Activated naive CD4-positive, alpha-beta T cell treated with anti-CD3 and anti-CD28 coated beads, Interleukin-2, amount 50 U/mL, for 24 hours (primary cell): ENCODE measurements at regions not wholly inside any gene's neighbourhood (a gene's known extent, or its start where the extent isn't known, plus 50 kb on each side); places are given as distances from the start of the nearest gene placed in this dataset.

Experiments used
- H3K27ac Mint-ChIP-seq: one replicate; pipeline ENCODE4 v1.8.0; 2021; ENCODE audit warnings: mild to moderate bottlenecking, mixed read lengths
- H3K27me3 Mint-ChIP-seq: one replicate; pipeline ENCODE4 v1.8.0; 2021; ENCODE audit warnings: mixed read lengths
- H3K36me3 Mint-ChIP-seq: one replicate; pipeline ENCODE4 v1.8.0; 2021; ENCODE audit warnings: mixed read lengths
- H3K4me1 Mint-ChIP-seq: one replicate; pipeline ENCODE4 v1.8.0; 2021; ENCODE audit warnings: mixed read lengths
- H3K4me3 Mint-ChIP-seq: one replicate; pipeline ENCODE4 v1.8.0; 2021; ENCODE audit warnings: mild to moderate bottlenecking, mixed read lengths
- H3K9me3 Mint-ChIP-seq: one replicate; pipeline ENCODE4 v1.8.0; 2021; ENCODE audit warnings: mixed read lengths

DNA sequence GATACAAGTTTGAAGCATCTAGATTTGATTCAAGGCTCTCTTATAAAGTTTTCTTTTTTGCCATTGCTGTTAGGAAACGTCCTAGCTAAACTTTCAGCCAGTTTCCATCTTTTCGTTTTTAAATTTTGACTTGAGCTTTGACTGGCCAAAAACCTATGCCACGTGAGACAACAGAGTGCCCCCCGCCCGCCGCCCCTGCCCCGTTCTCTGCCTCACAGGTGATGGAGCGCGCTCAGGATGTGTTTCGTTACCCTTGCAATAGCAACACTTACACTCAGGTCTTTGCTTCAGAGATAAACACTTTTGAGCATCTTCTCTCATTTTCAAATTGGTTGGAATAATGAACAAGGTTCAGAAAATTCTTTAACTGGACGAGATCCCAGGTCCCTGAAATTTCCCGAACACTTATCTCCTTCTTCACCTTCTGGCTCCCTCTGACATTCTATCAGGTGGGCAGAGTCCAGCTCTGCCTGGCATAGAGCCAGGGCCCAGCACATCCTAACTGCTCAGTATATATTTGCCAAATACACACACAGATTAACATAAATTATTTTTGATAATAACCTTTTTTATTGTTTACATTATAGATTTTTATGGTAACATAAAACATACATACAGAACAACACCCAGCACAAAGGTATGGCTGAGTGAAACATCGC, 301.1 kb downstream of the IRS2 start:
- H3K4me1 Mint-ChIP-seq, result no peaks in the 10 kb centered on the region
- no peaks in the 10 kb centered on the region for H3K36me3 Mint-ChIP-seq
- H3K9me3 Mint-ChIP-seq, result no peaks in the 10 kb centered on the region
- H3K27ac Mint-ChIP-seq, result no peak overlapping the region
- H3K4me3 Mint-ChIP-seq, result no peak overlapping the region
- peaks cover 3% of the 10 kb centered on the region for H3K27me3 Mint-ChIP-seq

DNA sequence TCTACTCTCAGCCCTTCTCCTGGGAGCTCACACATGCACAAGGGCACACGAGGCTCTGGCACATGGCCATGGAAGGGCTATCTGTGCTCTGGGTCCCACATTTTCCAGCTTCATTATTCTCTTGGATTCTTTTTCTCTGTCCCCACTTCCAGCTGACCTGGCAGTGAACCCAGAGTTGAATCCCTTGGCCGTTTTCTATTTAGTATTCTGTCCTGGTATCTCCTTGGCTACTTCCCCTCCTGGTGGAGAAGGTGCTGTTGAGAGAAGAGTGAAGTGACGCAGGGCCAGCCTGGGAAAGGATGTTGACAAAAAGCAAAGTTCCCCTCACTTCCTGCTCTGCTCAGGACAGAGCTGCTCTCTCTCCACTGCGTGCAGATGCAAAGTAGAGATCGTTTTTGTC, 303.1 kb downstream of the IRS2 start:
- Mint-ChIP-seq H3K4me1 (no peaks in the 10 kb centered on the region), H3K36me3 (no peaks in the 10 kb centered on the region), H3K27me3 (peaks cover 1% of the 10 kb centered on the region), H3K4me3 (no peak overlapping the region), H3K27ac (no peak overlapping the region), H3K9me3 (no peaks in the 10 kb centered on the region)

DNA sequence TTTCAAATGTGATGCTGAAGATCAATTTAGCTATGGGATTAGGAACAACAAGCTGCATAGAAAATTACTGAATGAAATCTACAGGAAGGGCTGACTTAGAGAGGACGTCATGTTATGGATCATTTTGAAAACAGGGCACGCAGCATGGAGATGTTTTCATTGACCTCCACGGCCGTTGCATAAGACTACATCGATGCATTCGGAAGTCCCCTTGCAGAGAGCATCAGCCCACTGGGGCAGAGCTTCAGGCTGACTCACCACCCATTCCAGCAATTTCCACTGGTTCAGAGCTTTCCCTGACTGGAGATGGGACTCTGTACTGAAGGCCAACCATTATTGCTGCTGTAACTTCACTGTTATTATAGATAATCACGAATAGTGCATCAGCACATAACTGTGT, 305.3 kb downstream of the IRS2 start:
- H3K9me3 Mint-ChIP-seq, result no peaks in the 10 kb centered on the region
- H3K27me3 Mint-ChIP-seq, result peaks cover 1% of the 10 kb centered on the region
- H3K4me1 Mint-ChIP-seq, result no peaks in the 10 kb centered on the region
- no peak overlapping the region for H3K27ac Mint-ChIP-seq
- H3K36me3 Mint-ChIP-seq, result no peaks in the 10 kb centered on the region
- H3K4me3 Mint-ChIP-seq, result no peak overlapping the region

DNA sequence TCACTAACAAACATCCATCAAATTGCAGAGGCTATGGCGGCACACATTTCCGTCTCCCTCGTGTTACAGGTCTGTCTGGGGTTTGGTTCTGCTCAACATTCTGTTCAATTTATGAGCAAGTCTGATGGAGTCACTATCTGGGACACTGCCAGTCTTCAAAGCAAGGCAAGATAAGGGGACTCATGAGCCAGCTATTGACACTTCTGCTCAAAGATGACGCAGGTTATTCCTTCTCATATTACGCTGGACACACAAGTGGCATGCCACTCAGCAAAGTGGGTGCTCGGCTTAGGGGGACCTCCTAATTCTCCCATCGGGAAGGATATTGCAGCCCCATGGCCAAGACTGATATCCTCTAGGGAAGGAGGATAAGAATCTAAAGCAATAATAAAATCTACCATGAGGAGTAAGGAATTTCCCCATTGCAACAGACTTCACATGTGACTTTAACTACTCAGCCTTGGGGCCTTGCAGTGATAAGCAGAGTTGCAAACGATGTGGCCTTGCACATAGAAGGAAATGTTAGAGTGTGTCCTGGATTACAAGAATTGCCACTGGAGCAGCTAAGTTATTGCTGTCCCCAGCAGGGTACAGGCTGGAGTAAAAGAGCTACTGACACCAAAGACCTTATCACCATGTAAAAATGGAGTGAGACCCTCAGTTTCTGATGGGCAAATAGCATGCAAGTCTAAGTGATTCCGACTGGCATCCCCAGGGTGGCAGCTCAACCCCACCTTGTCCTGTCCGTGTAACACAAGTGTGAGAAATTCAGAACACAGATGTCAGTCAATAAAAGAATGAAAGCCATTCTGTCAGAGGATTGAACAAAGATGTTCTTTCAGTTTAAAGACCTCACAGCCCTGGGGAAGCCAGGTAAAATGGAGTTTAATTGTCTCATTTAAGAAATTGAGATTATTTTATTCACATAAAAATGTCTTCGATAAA, 306.1 kb downstream of the IRS2 start:
- H3K4me3 Mint-ChIP-seq, result no peak overlapping the region
- no peaks in the 10 kb centered on the region for H3K9me3 Mint-ChIP-seq
- no peaks in the 10 kb centered on the region for H3K4me1 Mint-ChIP-seq
- peaks cover 1% of the 10 kb centered on the region for H3K27me3 Mint-ChIP-seq
- no peaks in the 10 kb centered on the region for H3K36me3 Mint-ChIP-seq
- H3K27ac Mint-ChIP-seq, result no peak overlapping the region

DNA sequence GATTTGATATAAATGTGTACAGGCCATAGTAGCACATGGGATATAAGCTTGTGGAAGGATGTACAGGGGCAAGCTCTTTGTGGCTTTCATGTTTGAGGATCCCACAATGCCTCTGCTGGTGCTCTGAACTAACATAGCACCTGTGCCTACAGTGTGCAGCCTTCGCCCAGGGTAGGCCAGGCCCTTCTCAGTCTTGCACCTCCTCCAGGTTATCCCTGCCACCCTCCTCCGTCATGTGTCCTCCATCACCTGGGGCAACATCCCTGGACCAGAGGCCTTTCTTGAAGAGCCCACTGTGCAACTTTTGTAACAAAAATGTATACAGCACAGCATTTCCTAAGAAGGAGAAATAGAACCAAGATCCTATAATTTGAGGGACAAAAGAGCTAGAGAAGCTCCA, 306.8 kb downstream of the IRS2 start:
- Mint-ChIP-seq H3K27me3 (peaks cover 1% of the 10 kb centered on the region), H3K36me3 (no peaks in the 10 kb centered on the region), H3K9me3 (no peaks in the 10 kb centered on the region), H3K4me1 (no peaks in the 10 kb centered on the region), H3K4me3 (no peak overlapping the region), H3K27ac (no peak overlapping the region)

DNA sequence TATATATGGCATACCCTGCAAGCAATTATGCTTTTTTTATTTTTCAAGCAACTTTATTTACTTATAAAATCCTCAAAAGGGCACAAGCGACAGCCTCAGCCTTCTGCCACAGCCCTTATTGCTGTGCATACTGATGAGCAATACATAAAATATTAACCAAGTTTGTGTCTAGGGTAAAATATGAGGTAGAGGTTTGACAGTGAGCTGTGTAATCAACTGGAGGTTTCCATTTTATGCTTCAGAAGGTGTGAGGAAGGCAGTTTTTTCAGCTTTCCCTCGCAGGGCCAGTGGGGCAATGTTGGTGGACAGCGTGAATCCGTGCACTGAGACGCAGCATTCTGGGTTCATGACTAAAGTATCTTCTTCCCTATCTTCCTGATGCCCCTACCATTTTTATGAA, 310.4 kb downstream of the IRS2 start:
- Mint-ChIP-seq H3K27ac (no peak overlapping the region), H3K27me3 (no peaks in the 10 kb centered on the region), H3K9me3 (no peaks in the 10 kb centered on the region), H3K4me3 (no peak overlapping the region), H3K36me3 (no peaks in the 10 kb centered on the region), H3K4me1 (no peaks in the 10 kb centered on the region)

DNA sequence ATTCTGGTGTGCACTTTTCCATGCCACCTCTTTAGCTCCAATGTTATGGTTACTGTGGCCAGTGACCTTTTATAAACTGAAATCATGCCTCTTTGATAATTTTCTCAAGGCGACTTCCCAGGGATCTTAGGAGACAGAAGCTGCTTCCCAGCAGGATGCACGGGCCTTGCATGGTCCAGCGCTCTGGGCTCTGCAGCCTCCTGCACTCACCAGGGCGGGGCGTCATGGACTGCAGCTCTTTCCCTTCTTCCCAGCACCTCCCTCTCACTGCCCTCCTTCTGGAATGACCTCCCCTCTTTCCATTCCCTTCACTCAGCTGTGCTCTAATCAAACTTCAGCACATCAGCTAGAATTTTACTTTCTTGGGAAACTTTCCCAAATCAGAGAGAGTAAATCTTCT, 318.3 kb downstream of the IRS2 start:
- no peaks in the 10 kb centered on the region for H3K4me1 Mint-ChIP-seq
- H3K27me3 Mint-ChIP-seq, result peaks cover 9% of the 10 kb centered on the region
- H3K9me3 Mint-ChIP-seq, result peaks cover 5% of the 10 kb centered on the region
- H3K4me3 Mint-ChIP-seq, result no peak overlapping the region
- H3K27ac Mint-ChIP-seq, result no peak overlapping the region
- H3K36me3 Mint-ChIP-seq, result no peaks in the 10 kb centered on the region

DNA sequence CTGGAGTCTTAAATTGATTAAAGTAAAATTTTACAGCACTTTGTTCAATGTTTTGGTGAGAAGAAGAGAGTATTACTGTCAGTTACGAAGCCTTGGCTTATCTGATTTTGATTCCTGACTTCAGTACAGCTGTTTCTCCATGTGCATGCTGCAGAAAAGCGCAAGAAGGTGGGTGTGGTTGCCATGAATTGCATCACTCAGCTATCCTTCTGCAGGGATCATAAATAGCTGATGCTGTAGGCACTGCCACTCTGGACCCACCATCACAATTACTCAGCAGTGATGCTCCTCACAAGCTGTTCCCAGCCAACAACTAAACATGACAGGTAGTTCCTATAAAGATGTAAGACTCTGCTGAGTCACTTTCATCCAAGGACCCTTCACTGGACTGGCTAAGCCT, 321.2 kb downstream of the IRS2 start:
- Mint-ChIP-seq H3K9me3 (peaks cover 18% of the 10 kb centered on the region), H3K27me3 (peaks cover 9% of the 10 kb centered on the region), H3K27ac (no peak overlapping the region), H3K36me3 (no peaks in the 10 kb centered on the region), H3K4me3 (no peak overlapping the region), H3K4me1 (no peaks in the 10 kb centered on the region)

DNA sequence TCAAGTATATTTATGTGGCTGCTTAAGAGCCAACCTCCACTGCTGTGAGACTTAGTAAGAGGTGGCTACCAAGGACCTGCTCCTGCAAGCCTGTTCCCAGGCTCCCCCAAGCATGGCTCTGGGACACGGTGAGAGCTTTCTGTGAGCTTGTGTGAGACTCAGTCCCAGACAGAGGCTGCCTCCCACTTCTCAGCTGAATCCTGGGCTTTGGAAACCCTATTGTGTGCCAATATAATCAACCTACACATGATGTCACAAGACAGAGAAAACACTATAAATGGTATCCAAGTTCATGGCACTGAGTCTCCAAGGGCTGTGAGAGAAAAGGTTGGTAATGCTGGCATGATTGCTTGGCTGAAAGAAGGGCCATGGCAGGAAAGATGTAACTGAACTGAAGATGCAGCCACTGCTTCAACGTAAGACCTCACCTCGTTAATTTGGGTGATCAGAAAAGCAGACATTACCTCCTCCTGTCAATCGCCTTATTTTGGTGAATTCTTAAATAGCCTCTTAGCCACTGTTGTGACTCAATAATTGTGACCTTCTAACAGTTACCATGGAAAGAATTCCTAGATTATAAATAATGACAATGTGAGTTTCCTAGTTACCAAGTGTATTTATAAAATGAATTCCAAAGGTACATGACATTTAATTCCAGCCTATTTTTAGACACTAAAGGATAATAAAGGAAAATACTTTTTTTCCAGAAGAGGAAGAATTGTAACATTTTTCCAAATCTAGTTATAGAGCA, 332.0 kb downstream of the IRS2 start:
- Mint-ChIP-seq H3K9me3 (no peaks in the 10 kb centered on the region), H3K4me3 (no peak overlapping the region)

DNA sequence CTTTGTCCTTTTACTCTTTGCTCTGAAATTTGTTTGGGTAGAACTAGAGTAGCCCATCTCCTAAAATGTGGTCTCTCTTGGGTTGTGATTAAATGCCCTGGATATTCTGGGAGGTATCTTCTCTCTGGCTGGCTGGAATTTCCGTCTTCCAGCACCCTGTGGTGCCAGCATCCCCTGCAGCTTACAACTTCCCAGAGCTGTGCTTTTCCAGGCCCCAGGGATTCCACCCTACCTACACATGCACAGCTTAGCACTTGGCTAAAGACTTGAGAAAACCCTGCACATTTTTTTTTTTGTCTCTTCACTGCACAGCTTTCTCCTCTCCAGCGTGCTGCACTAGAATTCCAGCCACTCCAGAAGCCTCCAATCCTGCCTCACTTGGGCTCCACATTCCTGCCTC, 334.7 kb downstream of the IRS2 start:
- Mint-ChIP-seq H3K9me3 (no peaks in the 10 kb centered on the region), H3K27ac (no peak overlapping the region), H3K4me3 (no peak overlapping the region), H3K36me3 (peaks cover 2% of the 10 kb centered on the region), H3K4me1 (no peaks in the 10 kb centered on the region), H3K27me3 (peaks cover 5% of the 10 kb centered on the region)

More for the DNA sequence above, 332.0 kb downstream of the IRS2 start:
- Mint-ChIP-seq H3K4me1 (no peaks in the 10 kb centered on the region), H3K27ac (no peak overlapping the region), H3K36me3 (peaks cover 2% of the 10 kb centered on the region), H3K27me3 (peaks cover 6% of the 10 kb centered on the region)

DNA sequence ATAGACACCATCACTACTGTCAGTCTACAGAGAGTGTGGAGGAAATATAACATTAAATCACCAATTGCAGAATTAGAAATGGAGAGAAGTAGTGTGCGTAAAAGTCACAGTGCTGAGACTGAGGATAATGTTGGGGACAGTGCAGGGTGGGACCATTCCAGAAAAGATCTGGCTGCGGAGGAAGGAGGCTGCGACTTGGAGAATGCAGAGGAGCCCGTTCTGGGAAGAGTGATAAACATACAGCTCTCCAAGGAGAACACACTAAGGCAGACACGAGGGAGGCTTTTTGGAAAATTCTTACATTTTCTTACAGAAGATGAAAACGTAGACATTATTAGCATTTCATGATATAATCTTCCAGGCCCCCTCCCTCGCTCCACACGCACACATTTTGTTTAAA, 337.8 kb downstream of the IRS2 start:
- H3K4me3 Mint-ChIP-seq, result no peak overlapping the region
- peaks cover 4% of the 10 kb centered on the region for H3K9me3 Mint-ChIP-seq
- H3K27me3 Mint-ChIP-seq, result peaks cover 5% of the 10 kb centered on the region
- H3K27ac Mint-ChIP-seq, result no peak overlapping the region
- H3K36me3 Mint-ChIP-seq, result peaks cover 2% of the 10 kb centered on the region
- no peaks in the 10 kb centered on the region for H3K4me1 Mint-ChIP-seq

DNA sequence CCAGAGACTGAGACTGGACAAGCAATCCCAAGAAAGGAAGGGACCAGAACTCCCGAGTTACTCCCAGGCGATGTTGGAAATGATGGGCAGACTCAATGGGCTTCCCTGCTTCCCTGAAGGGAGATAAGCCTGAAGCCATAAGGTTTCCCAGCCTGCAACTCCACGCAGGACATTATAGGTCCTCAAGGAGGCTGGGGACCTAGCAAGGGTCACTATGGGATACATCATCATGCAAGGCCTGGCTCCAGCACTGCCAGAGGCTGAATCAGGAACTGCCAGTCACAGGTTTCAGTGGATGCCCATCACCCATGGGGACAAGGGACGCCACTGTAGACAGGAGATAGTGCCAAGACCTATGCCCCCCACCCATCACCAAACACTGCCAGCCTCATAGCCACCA, 338.7 kb downstream of the IRS2 start:
- no peaks in the 10 kb centered on the region for H3K4me1 Mint-ChIP-seq
- no peak overlapping the region for H3K4me3 Mint-ChIP-seq
- H3K36me3 Mint-ChIP-seq, result no peaks in the 10 kb centered on the region
- peaks cover 2% of the 10 kb centered on the region for H3K27me3 Mint-ChIP-seq
- peaks cover 4% of the 10 kb centered on the region for H3K9me3 Mint-ChIP-seq
- H3K27ac Mint-ChIP-seq, result no peak overlapping the region

DNA sequence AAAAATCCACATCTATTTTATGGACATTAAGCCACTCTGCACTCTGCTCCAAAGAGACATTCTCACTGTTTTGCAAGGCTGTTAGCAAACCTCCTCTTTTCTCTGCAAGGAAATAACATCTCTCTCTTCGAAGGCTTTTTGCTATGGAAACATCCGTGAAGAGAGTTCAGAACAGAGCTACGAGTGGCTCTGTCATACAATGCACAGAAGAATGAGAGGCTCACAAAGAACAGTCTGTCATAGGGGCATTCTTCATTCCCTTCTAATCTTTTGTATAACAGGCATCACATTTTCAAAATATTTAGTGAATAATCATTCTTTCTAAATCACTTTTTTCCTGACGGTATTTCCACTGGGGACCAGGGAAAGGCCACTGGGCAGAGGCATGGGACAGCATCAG, 346.1 kb downstream of the IRS2 start:
- Mint-ChIP-seq H3K4me3 (no peak overlapping the region), H3K4me1 (no peaks in the 10 kb centered on the region), H3K27me3 (peaks cover 4% of the 10 kb centered on the region), H3K36me3 (no peaks in the 10 kb centered on the region), H3K9me3 (peaks cover 8% of the 10 kb centered on the region), H3K27ac (no peak overlapping the region)

DNA sequence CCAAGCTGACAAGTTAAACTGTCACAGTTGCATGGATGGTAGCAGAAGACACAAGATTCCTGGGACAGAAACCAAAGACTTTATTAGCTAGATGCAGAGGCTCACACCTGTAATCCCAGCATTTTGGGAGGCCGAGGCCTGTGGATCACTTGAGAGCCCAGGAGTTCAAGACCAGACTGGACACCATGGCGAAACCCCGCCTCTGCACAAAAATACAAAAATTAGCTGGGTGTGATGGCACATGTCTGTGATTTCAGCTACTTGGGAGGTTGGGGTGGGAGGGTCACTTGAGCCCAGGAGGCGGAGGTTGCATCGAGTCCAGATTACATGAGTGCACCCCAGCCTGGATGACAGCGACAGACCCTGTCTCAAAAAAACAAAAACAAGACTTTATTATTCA, 346.6 kb downstream of the IRS2 start:
- H3K9me3 Mint-ChIP-seq, result peaks cover 8% of the 10 kb centered on the region
- H3K27ac Mint-ChIP-seq, result no peak overlapping the region
- H3K27me3 Mint-ChIP-seq, result peaks cover 4% of the 10 kb centered on the region
- no peaks in the 10 kb centered on the region for H3K4me1 Mint-ChIP-seq
- H3K36me3 Mint-ChIP-seq, result no peaks in the 10 kb centered on the region
- H3K4me3 Mint-ChIP-seq, result no peak overlapping the region

DNA sequence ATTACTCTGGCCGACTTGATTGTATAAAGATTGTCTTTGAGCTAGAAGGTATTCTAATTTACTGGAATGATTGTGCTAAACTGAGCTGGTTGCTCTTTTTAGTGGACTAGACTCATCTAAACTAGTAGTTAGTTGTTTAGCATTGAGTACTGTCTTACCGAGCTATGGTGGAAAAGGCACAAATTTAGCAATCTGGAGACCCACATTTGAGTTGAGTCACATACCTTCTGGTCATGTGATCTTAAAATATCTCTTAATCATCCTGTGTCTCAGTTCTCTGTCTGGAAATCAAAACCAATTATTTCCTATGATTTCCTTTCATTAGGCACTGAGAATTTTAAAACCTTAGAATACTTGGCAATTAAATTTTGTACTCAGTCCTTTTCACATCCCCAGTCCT, 349.5 kb downstream of the IRS2 start:
- no peaks in the 10 kb centered on the region for H3K4me1 Mint-ChIP-seq
- no peak overlapping the region for H3K4me3 Mint-ChIP-seq
- H3K27ac Mint-ChIP-seq, result no peak overlapping the region
- H3K9me3 Mint-ChIP-seq, result peaks cover 9% of the 10 kb centered on the region
- no peaks in the 10 kb centered on the region for H3K36me3 Mint-ChIP-seq
- peaks cover 8% of the 10 kb centered on the region for H3K27me3 Mint-ChIP-seq
